BJ (cell line): ENCODE measurements at regions not wholly inside any gene's neighbourhood (a gene's known extent, or its start where the extent isn't known, plus 50 kb on each side); places are given as distances from the start of the nearest gene placed in this dataset.

Source experiments
- CTCF ChIA-PET: fragments of 350-600 bp; formaldehyde crosslinking; extraction: SDS; loops from one replicate; lab custom pipeline; 2021; ENCODE audit warnings: antibody characterized with exemption, inconsistent platforms; lab: Yijun Ruan, JAX
- POLR2A ChIA-PET: fragments of 300-600 bp; sonication (Branson Sonifier 250); formaldehyde crosslinking; extraction: SDS; loops from one replicate; lab custom pipeline; 2021; ENCODE audit warnings: antibody characterized with exemption; lab: Charles Lee
- DNase-seq: peaks from one replicate; pipeline ENCODE4 v3.0.0-alpha.2; 2011; ENCODE audit warnings: low read depth
- H3K27me3 ChIP-seq: 2 replicates; pipeline ENCODE4 v1.6.0; 2011; ENCODE audit warnings: low read length; ENCODE audit not compliant: control insufficient read depth, insufficient read depth
- H3K36me3 ChIP-seq: 2 replicates; pipeline ENCODE4 v1.5.1; 2011; ENCODE audit warnings: low read length; ENCODE audit not compliant: control insufficient read depth, insufficient read depth
- H3K4me3 ChIP-seq: 2 replicates; pipeline ENCODE4 v1.5.1; 2011; ENCODE audit warnings: low read depth, mild to moderate bottlenecking, control low read depth, low read length
- TF ChIP-seq, protein P1 (sequence below): IDR thresholded peaks from 2 replicates; pipeline ENCODE4 v1.5.1; 2011; ENCODE audit warnings: low read depth, mild to moderate bottlenecking, control low read depth, inconsistent platforms, low read length, moderate library complexity; ENCODE audit not compliant: insufficient read depth

DNA sequence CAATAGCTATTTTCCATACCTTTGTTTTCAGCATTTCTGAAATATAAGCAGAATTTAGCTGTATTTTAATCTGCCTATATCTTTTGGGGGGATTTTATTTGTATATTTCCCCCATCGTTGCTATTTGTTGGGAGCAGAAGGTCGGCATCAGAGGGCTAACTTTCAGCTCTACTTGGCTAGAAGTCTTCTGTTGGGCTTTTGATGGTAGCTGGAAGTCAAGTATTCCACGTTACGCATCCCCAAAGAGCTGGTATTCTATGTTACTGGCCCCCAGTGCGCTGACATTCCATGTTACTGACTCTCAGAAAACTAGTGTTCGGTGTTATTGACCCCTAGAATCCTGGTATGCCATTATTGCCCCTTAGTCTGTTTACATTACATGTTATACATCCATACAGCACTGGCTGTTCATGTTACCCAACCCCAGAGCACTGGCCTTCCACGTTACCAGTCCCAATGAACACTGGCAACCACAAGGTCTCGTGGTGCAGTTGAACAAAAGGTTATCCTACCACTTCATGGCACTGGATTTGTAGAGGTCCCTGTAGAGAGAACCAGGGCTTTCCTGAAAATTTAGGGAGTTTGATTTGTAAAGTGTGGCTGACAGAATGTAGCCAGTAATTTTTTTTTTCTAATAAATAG, 278.1 kb upstream of the CD180 start:
- ChIA-PET CTCF (no interaction called here), POLR2A (no interaction called here)
- H3K27me3 ChIP-seq, result no peaks in the 10 kb centered on the region
- DNase-seq, result no peak
- H3K36me3 ChIP-seq, result no peaks in the 10 kb centered on the region
- TF ChIP-seq, protein P1, sequence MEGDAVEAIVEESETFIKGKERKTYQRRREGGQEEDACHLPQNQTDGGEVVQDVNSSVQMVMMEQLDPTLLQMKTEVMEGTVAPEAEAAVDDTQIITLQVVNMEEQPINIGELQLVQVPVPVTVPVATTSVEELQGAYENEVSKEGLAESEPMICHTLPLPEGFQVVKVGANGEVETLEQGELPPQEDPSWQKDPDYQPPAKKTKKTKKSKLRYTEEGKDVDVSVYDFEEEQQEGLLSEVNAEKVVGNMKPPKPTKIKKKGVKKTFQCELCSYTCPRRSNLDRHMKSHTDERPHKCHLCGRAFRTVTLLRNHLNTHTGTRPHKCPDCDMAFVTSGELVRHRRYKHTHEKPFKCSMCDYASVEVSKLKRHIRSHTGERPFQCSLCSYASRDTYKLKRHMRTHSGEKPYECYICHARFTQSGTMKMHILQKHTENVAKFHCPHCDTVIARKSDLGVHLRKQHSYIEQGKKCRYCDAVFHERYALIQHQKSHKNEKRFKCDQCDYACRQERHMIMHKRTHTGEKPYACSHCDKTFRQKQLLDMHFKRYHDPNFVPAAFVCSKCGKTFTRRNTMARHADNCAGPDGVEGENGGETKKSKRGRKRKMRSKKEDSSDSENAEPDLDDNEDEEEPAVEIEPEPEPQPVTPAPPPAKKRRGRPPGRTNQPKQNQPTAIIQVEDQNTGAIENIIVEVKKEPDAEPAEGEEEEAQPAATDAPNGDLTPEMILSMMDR, result no peak
- no peak overlapping the region for H3K4me3 ChIP-seq

DNA sequence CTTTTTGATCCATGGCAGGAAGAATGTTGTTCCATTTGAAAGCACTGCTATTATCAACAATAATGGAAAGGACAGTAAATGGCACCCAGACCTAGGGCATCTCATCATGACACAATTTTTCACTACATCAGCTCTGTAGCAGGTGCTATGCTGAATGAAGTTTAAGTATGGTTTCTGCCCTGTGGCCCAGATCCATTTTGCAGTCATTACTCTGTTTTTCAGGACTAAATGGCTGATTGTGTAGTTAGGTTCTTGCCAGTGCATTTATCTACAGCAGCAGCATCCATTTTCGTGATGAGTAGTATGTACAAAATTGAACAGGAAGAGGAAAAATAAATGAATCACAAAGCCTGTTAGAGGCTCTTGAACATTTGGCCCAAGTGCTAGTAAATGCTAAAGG, 270.5 kb upstream of the CD180 start:
- DNase-seq, result no peak
- Histone ChIP-seq H3K4me3 (no peak overlapping the region), H3K36me3 (no peaks in the 10 kb centered on the region), H3K27me3 (no peaks in the 10 kb centered on the region)
- ChIA-PET POLR2A (no interaction called here), CTCF (interaction anchor here (0.6 kb wide), 1 partner anchor 24 kb away, joined by 4 read pairs; no protein-coding TSS in a partner anchor)
- TF ChIP-seq, protein P1, result no peak

DNA sequence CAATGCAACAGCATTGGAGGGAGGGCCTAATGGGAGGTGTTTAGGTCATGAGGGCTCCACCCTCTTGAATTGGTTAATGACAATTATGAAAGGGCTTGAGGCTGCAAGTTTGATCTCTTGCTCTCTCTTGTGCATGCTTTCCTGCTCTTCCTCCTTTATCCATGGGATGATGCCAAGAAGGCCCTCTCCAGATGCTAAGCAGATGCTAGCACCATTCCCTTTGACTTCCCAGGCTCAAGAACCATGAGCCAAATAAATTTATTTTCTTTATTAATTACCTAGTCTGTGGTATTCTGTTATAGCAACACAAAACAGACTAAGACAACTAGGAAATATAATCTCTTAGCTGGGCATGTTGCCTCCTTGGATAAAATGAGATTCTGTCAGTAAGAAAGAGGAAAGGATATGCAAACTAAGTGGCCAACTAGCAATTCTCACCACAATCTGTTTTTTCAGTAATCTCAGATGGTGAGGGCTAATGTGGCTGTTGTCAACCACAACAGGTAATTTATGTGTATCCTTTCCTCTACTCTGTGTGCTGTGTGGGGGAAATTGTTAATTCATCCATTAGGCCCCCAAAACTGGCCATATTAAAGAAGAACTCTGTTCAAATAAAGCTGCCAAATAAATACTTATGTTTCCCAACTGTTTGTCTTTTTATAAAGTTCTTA, 269.1 kb upstream of the CD180 start:
- DNase-seq, result peak; percentile 60
- H3K36me3 ChIP-seq, result no peaks in the 10 kb centered on the region
- H3K27me3 ChIP-seq, result no peaks in the 10 kb centered on the region
- ChIA-PET CTCF (no interaction called here), POLR2A (no interaction called here)
- TF ChIP-seq, protein P1, result no peak
- H3K4me3 ChIP-seq, result no peak overlapping the region

DNA sequence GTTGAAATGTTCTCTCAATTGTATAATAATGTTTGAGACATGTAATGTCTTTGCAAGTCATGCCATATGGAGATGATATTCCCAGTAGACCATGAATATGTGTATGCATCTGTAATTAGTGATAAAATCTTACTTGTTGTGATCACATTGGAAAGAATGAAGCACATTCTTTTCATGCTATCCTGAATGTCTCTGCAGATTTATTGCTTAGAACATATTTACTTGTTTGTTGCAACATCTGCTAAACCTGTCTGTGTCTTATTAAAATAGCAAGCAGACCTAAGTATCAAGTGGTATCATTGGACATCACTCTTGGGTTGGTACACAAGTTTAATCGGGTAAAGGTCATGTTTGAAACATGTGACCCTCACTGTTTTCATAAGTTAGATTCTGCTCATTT, 265.5 kb upstream of the CD180 start:
- Histone ChIP-seq H3K4me3 (no peak overlapping the region), H3K27me3 (no peaks in the 10 kb centered on the region), H3K36me3 (no peaks in the 10 kb centered on the region)
- TF ChIP-seq, protein P1, result no peak
- ChIA-PET CTCF (no interaction called here), POLR2A (no interaction called here)
- DNase-seq, result peak; percentile 66

DNA sequence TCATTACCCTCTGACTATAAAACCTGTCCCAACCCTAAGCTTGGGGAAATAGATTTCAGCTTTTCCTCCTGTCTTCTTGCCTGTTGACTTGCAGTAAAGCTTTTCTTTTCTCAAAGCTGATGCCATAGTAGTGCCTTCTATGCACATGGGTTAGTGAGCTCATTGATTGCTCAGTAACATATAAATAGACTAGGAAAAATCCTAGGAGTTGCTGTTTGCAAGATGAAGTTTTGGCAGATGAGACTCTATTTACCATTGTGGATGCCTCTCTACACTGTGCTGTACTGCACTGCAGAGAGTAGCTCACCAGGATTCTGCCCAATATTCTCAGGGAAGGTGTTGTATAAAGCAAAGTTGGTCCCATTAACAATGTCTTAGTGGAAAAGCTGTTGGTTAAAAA, 262.7 kb upstream of the CD180 start:
- Histone ChIP-seq H3K36me3 (no peaks in the 10 kb centered on the region), H3K27me3 (no peaks in the 10 kb centered on the region), H3K4me3 (no peak overlapping the region)
- TF ChIP-seq, protein P1, result no peak
- DNase-seq, result no peak
- ChIA-PET POLR2A (no interaction called here), CTCF (interaction anchor here (1.4 kb wide), 1 partner anchor 213 kb away, joined by 5 read pairs; no protein-coding TSS in a partner anchor)
